Mammary epithelial cell (primary cell): ENCODE measurements at regions not wholly inside any gene's neighbourhood (a gene's known extent, or its start where the extent isn't known, plus 50 kb on each side); places are given as distances from the start of the nearest gene placed in this dataset.
"Not testable (repeated sequence)": the region's sequence is repeated elsewhere in the genome, so short reads cannot be mapped to it uniquely, and the experiment has no call there.

Source experiments
- CTCF ChIP-seq, 2 donors: IDR thresholded peaks in 1 of 2; conservative IDR thresholded peaks in 1 of 2; 2 replicates each; pipeline ENCODE4 v1.5.1; 2011 to 2012; ENCODE audit warnings: inconsistent platforms in 2 of 2, low read length in 2 of 2, mild to moderate bottlenecking in 2 of 2, control low read depth in 1 of 2, low read depth in 1 of 2; ENCODE audit not compliant: insufficient read depth in 1 of 2; ENCODE audit errors: extremely low read depth in 1 of 2
- EZH2 ChIP-seq: IDR thresholded peaks from 2 replicates; pipeline ENCODE4 v1.6.1; 2012; ENCODE audit warnings: low read length, inconsistent platforms, borderline replicate concordance

- TF ChIP-seq CTCF (conservative IDR thresholded peaks at IDR 0.05 in 1 of 2, IDR thresholded peaks at IDR 0.05 in 1 of 2; ENCODE audit: extremely low read depth in 1 of 2, insufficient read depth in 1 of 2, low read depth in 1 of 2, low read length in 2 of 2); EZH2: not testable (repeated sequence)
Measured at GRCh38 chr13:18738086-18738485, 443.5 kb downstream of the TUBA3C start.
